Astrocyte (in vitro differentiated cells and primary cell): ENCODE measurements at regions not wholly inside any gene's neighbourhood (a gene's known extent, or its start where the extent isn't known, plus 50 kb on each side); places are given as distances from the start of the nearest gene placed in this dataset.

ENCODE experiments used
- DNase-seq: peaks from one replicate; pipeline ENCODE4 v3.0.0-alpha.2; 2010; ENCODE audit warnings: low read depth
- FAIRE-seq: peaks from 2 replicates; lab custom pipeline; 2011; peaks lifted over from hg19 to GRCh38; lab: Jason Lieb, UNC
- H2AFZ ChIP-seq: 2 replicates; pipeline ENCODE4 v1.6.0; 2012; ENCODE audit warnings: low read depth, low read length, inconsistent platforms
- H3K27ac ChIP-seq: 2 replicates; pipeline ENCODE4 v1.5.1; 2011; ENCODE audit warnings: low read depth, low read length, inconsistent platforms
- H3K27me3 ChIP-seq: 2 replicates; pipeline ENCODE4 v1.6.0; 2011; ENCODE audit warnings: low read length, inconsistent platforms; ENCODE audit not compliant: insufficient read depth
- H3K36me3 ChIP-seq: 2 replicates; pipeline ENCODE4 v1.5.1; 2011; ENCODE audit warnings: low read length, inconsistent platforms; ENCODE audit not compliant: insufficient read depth
- H3K4me1 ChIP-seq: 2 replicates; pipeline ENCODE4 v1.5.1; 2011; ENCODE audit warnings: low read length, inconsistent platforms; ENCODE audit not compliant: insufficient read depth
- H3K4me2 ChIP-seq: 2 replicates; pipeline ENCODE4 v1.6.0; 2012; ENCODE audit warnings: low read length, inconsistent platforms
- H3K4me3 ChIP-seq: 2 replicates; pipeline ENCODE4 v1.5.1; 2011; ENCODE audit warnings: low read depth, mild to moderate bottlenecking, low read length, inconsistent platforms; ENCODE audit not compliant: insufficient read depth
- H3K79me2 ChIP-seq: 2 replicates; pipeline ENCODE4 v1.6.0; 2012; ENCODE audit warnings: mild to moderate bottlenecking, low read length, inconsistent platforms; ENCODE audit not compliant: insufficient read depth
- H3K9ac ChIP-seq: 2 replicates; pipeline ENCODE4 v1.6.0; 2012; ENCODE audit warnings: mild to moderate bottlenecking, low read length, inconsistent platforms
- H3K9me3 ChIP-seq: 2 replicates; pipeline ENCODE4 v1.5.1; 2012; ENCODE audit warnings: low read depth, mild to moderate bottlenecking, low read length, inconsistent platforms; ENCODE audit not compliant: insufficient read depth
- H4K20me1 ChIP-seq: 2 replicates; pipeline ENCODE4 v1.6.0; 2012; ENCODE audit warnings: low read length, inconsistent platforms; ENCODE audit not compliant: insufficient read depth
- H3K27ac Mint-ChIP-seq: one replicate; pipeline ENCODE4 v1.8.0; 2021; ENCODE audit warnings: mild to moderate bottlenecking, mixed read lengths; ENCODE audit not compliant: unreplicated experiment
- H3K27me3 Mint-ChIP-seq: one replicate; pipeline ENCODE4 v1.8.0; 2021; ENCODE audit warnings: low read depth, mixed read lengths; ENCODE audit not compliant: unreplicated experiment
- H3K36me3 Mint-ChIP-seq: one replicate; pipeline ENCODE4 v1.8.0; 2021; ENCODE audit warnings: low read depth, mixed read lengths; ENCODE audit not compliant: unreplicated experiment
- H3K4me1 Mint-ChIP-seq: one replicate; pipeline ENCODE4 v1.8.0; 2021; ENCODE audit warnings: low read depth, mixed read lengths; ENCODE audit not compliant: unreplicated experiment
- H3K4me3 Mint-ChIP-seq: one replicate; pipeline ENCODE4 v1.8.0; 2021; ENCODE audit warnings: mild to moderate bottlenecking, moderate library complexity, mixed read lengths; ENCODE audit not compliant: unreplicated experiment
- H3K9me3 Mint-ChIP-seq: one replicate; pipeline ENCODE4 v1.8.0; 2021; ENCODE audit warnings: mild to moderate bottlenecking, mixed read lengths; ENCODE audit not compliant: unreplicated experiment
- EZH2 ChIP-seq: IDR thresholded peaks from 2 replicates; pipeline ENCODE4 v1.6.1; 2012; ENCODE audit warnings: mild to moderate bottlenecking, low read length, inconsistent platforms; ENCODE audit not compliant: insufficient read depth
- TF ChIP-seq, protein P1 (sequence below): IDR thresholded peaks from 2 replicates; pipeline ENCODE4 v1.5.1; 2011; ENCODE audit warnings: low read depth, mild to moderate bottlenecking, inconsistent platforms, low read length, moderate library complexity; ENCODE audit not compliant: insufficient read depth

DNA sequence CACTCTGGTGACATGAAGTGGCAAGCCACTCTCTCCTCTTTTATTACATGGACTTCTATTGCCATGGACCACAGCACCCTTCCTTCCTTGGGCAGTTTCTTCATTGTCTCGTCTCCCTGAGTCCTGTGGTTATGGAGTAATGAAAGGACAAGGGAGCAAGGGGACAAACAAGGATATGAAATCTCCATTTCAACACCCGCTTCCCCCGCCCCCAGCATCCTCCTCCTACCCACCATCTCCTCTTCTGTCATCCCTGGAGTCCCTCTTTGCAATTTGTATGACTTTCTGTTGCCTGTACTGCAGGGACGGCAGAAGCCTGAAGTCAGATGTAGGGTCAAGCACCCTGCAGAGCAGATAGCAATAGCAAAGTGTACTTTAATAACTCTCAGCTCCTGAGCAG lies 300.7 kb upstream of the CLINT1 start:
- H3K36me3 Mint-ChIP-seq: no peaks in the 10 kb centered on the region
- no peaks in the 10 kb centered on the region for H3K79me2 ChIP-seq
- no peak overlapping the region for H3K4me2 ChIP-seq
- H3K27me3 Mint-ChIP-seq: peaks cover 18% of the 10 kb centered on the region
- no peaks in the 10 kb centered on the region for H3K36me3 ChIP-seq
- DNase-seq (no peak), FAIRE-seq (no peak)
- H3K4me1 ChIP-seq: peaks cover 3% of the 10 kb centered on the region
- H3K9me3 Mint-ChIP-seq: no peaks in the 10 kb centered on the region
- no peak for TF ChIP-seq EZH2
- TF ChIP-seq, protein P1, sequence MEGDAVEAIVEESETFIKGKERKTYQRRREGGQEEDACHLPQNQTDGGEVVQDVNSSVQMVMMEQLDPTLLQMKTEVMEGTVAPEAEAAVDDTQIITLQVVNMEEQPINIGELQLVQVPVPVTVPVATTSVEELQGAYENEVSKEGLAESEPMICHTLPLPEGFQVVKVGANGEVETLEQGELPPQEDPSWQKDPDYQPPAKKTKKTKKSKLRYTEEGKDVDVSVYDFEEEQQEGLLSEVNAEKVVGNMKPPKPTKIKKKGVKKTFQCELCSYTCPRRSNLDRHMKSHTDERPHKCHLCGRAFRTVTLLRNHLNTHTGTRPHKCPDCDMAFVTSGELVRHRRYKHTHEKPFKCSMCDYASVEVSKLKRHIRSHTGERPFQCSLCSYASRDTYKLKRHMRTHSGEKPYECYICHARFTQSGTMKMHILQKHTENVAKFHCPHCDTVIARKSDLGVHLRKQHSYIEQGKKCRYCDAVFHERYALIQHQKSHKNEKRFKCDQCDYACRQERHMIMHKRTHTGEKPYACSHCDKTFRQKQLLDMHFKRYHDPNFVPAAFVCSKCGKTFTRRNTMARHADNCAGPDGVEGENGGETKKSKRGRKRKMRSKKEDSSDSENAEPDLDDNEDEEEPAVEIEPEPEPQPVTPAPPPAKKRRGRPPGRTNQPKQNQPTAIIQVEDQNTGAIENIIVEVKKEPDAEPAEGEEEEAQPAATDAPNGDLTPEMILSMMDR: no peak
- no peak overlapping the region for H3K9ac ChIP-seq
- peaks cover 3% of the 10 kb centered on the region for H3K27me3 ChIP-seq
- no peak overlapping the region for H3K27ac ChIP-seq
- H3K9me3 ChIP-seq: no peaks in the 10 kb centered on the region
- no peak overlapping the region for H3K4me3 ChIP-seq
- no peak overlapping the region for H2AFZ ChIP-seq
- no peaks in the 10 kb centered on the region for H4K20me1 ChIP-seq
- H3K4me1 Mint-ChIP-seq: peaks cover 7% of the 10 kb centered on the region
- no peak overlapping the region for H3K27ac Mint-ChIP-seq
- H3K4me3 Mint-ChIP-seq: no peak overlapping the region

- H3K4me3 Mint-ChIP-seq: no peak overlapping the region
- no peak for FAIRE-seq
- H3K79me2 ChIP-seq: no peaks in the 10 kb centered on the region
- H3K9me3 ChIP-seq: no peaks in the 10 kb centered on the region
- no peaks in the 10 kb centered on the region for H4K20me1 ChIP-seq
- no peak overlapping the region for H3K9ac ChIP-seq
- no peak overlapping the region for H3K4me2 ChIP-seq
- H3K4me1 ChIP-seq: peaks cover 12% of the 10 kb centered on the region
- no peak overlapping the region for H3K4me3 ChIP-seq
- no peaks in the 10 kb centered on the region for H3K27me3 ChIP-seq
- H3K27ac Mint-ChIP-seq: no peak overlapping the region
- TF ChIP-seq, protein P1: no peak
- no peak for TF ChIP-seq EZH2
- H3K36me3 ChIP-seq: no peaks in the 10 kb centered on the region
- H3K27me3 Mint-ChIP-seq: peaks cover 11% of the 10 kb centered on the region
- no peaks in the 10 kb centered on the region for H3K9me3 Mint-ChIP-seq
- DNase-seq: no peak
- H2AFZ ChIP-seq: no peak overlapping the region
- no peak overlapping the region for H3K27ac ChIP-seq
- H3K4me1 Mint-ChIP-seq: peaks cover 14% of the 10 kb centered on the region
- no peaks in the 10 kb centered on the region for H3K36me3 Mint-ChIP-seq
Measured at GRCh38 chr5:158155811-158156505, 297.0 kb upstream of the CLINT1 start.

DNA sequence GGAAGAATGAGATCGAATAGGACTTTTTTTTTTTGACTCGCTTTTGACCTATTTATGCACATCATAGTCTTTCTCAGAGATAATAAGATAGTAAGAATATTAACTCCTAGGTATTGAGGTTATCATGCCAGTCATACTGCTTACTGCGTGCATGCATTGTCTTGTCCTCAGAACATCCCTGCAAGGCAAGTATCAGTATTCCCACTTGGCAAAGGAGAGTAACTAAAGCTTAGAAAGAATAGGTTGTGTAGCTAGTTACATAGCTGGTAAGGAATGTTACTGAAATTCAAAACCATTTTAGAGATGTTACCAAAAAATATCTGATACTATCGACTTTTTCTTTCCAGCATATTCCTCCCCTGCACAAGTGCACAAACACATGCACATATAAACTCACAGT lies 296.1 kb upstream of the CLINT1 start:
- H3K36me3 Mint-ChIP-seq: no peaks in the 10 kb centered on the region
- no peak overlapping the region for H3K27ac ChIP-seq
- no peak for TF ChIP-seq EZH2
- TF ChIP-seq, protein P1: no peak
- no peak overlapping the region for H3K9ac ChIP-seq
- H3K27me3 Mint-ChIP-seq: peaks cover 12% of the 10 kb centered on the region
- no peaks in the 10 kb centered on the region for H3K27me3 ChIP-seq
- H3K27ac Mint-ChIP-seq: no peak overlapping the region
- no peak overlapping the region for H3K4me2 ChIP-seq
- H3K9me3 Mint-ChIP-seq: no peaks in the 10 kb centered on the region
- H3K9me3 ChIP-seq: no peaks in the 10 kb centered on the region
- no peaks in the 10 kb centered on the region for H3K79me2 ChIP-seq
- FAIRE-seq: no peak
- no peak overlapping the region for H3K4me3 ChIP-seq
- peaks cover 12% of the 10 kb centered on the region for H3K4me1 ChIP-seq
- H3K4me1 Mint-ChIP-seq: peaks cover 14% of the 10 kb centered on the region
- H2AFZ ChIP-seq: no peak overlapping the region
- H4K20me1 ChIP-seq: no peaks in the 10 kb centered on the region
- no peak for DNase-seq
- H3K4me3 Mint-ChIP-seq: no peak overlapping the region
- H3K36me3 ChIP-seq: no peaks in the 10 kb centered on the region
